Activated CD4-positive, alpha-beta T cell treated with anti-CD3 and anti-CD28 coated beads for 36 hours (primary cell): ENCODE measurements at regions not wholly inside any gene's neighbourhood (a gene's known extent, or its start where the extent isn't known, plus 50 kb on each side); places are given as distances from the start of the nearest gene placed in this dataset.
"Not testable (repeated sequence)": the region's sequence is repeated elsewhere in the genome, so short reads cannot be mapped to it uniquely, and the experiment has no call there.

ENCODE experiments used
- ATAC-seq: fragments of 200-7000 bp; cut with Tn5 transposase; one replicate; pipeline ENCODE4 v1.10.0; 2021; ENCODE audit warnings: mild to moderate bottlenecking, moderate library complexity
- CTCF ChIA-PET: fragments of 350-600 bp; sonication (Branson Sonifier 250); formaldehyde crosslinking; loops from one replicate; lab custom pipeline; 2021; ENCODE audit warnings: antibody characterized with exemption; lab: Charles Lee
- POLR2A ChIA-PET: fragments of 350-600 bp; sonication (Branson Sonifier 250); formaldehyde crosslinking; loops from one replicate; lab custom pipeline; 2021; ENCODE audit warnings: antibody characterized with exemption, inconsistent platforms; lab: Charles Lee
- DNase-seq: peaks from one replicate; pipeline ENCODE4 v3.0.0-alpha.2; 2020
- H3K27ac Mint-ChIP-seq: one replicate; pipeline ENCODE4 v1.8.0; 2021; ENCODE audit warnings: mixed read lengths
- H3K27me3 Mint-ChIP-seq: one replicate; pipeline ENCODE4 v1.8.0; 2021; ENCODE audit warnings: mixed read lengths
- H3K36me3 Mint-ChIP-seq: one replicate; pipeline ENCODE4 v1.8.0; 2021; ENCODE audit warnings: low read depth, mixed read lengths
- H3K4me1 Mint-ChIP-seq: one replicate; pipeline ENCODE4 v1.8.0; 2021; ENCODE audit warnings: mixed read lengths
- H3K4me3 Mint-ChIP-seq: one replicate; pipeline ENCODE4 v1.8.0; 2021; ENCODE audit warnings: mild to moderate bottlenecking, moderate library complexity, mixed read lengths
- H3K9me3 Mint-ChIP-seq: one replicate; pipeline ENCODE4 v1.8.0; 2021; ENCODE audit warnings: low read depth, mixed read lengths
- intact Hi-C, 2 experiments: fragments of 100-400 bp; cut with DNase I in 1 of 2; cut with micrococcal nuclease in 1 of 2; formaldehyde crosslinking; loops; one replicate each; pipeline versions ENCODE4 v1.14.2 to v1.15.1; 2022 to 2024; cut with DNase I, micrococcal nuclease

DNA sequence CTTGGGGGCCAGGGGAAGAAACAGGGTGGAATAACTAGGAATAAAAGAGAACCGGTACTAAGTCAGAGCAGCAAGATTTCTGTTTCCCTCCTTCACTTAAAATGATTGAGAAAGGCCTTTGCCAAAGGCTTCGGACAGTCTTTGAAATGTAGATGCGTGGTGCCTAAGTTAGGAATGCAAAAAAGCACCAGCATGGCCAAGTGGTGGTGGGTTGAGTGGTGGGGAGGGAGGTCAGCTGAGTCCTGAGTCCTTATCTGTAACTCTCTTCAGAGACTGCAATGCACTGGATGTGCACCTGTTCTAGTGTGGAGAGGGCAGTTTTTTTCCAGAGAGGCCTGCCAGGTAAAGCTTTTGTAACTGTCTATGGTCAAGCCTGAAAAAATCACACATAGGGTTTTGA lies 919.9 kb downstream of the FSCB start:
- Mint-ChIP-seq H3K27ac (no peak overlapping the region), H3K4me3 (no peak overlapping the region), H3K9me3 (peaks cover 4% of the 10 kb centered on the region), H3K27me3 (no peaks in the 10 kb centered on the region), H3K4me1 (no peaks in the 10 kb centered on the region), H3K36me3 (no peaks in the 10 kb centered on the region)
- DNase-seq (no peak), ATAC-seq (no peak)
- CTCF ChIA-PET = no interaction called here
- POLR2A ChIA-PET = no interaction called here
- intact Hi-C loops = no loop called here

DNA sequence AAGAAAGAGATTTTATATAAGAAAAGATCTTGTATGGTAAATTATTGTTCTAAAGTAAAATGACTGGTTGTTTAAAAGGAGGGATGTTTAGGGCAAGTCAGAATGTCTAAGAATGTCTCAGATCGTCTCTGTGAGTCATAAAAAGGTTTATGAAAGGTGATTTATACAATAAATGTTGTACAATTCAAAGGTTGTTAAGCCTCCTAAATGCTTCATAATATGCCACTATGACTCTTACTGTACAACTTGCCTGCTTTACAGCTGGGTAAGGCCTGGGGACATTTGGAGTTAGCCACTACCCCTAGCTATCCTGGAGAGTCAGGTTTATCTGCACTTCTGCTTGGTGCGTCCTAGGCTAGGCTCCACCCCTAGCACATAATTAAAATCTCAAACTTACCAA lies 927.4 kb downstream of the FSCB start:
- H3K9me3 Mint-ChIP-seq = peaks cover 15% of the 10 kb centered on the region
- H3K36me3 Mint-ChIP-seq = no peaks in the 10 kb centered on the region
- H3K27ac Mint-ChIP-seq = no peak overlapping the region
- ATAC-seq = no peak
- H3K27me3 Mint-ChIP-seq = no peaks in the 10 kb centered on the region
- H3K4me3 Mint-ChIP-seq = no peak overlapping the region
- DNase-seq = no peak
- intact Hi-C loops = no loop called here
- ChIA-PET CTCF (no interaction called here), POLR2A (no interaction called here)
- H3K4me1 Mint-ChIP-seq = no peaks in the 10 kb centered on the region

DNA sequence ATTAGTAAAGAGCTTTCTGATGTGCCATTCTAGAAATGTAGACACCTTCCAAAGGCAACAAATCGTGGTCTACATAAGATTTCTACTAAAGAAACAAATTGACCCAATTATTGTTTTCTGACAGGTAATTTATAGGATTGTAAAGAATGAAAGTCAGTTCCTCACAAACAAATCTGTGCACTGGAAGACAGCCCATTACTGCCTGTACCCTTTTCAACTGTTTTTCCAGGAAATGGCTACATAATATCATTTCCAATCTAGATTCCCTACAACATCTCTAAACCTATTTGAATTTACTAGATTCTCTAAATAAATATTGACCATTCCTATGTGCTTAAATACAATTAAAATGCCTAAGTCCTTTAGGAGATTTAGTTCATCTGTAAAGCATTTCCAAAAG lies 939.1 kb downstream of the FSCB start:
- Mint-ChIP-seq H3K27ac (no peak overlapping the region), H3K9me3 (peaks cover 2% of the 10 kb centered on the region), H3K4me1 (no peaks in the 10 kb centered on the region), H3K36me3 (no peaks in the 10 kb centered on the region), H3K27me3 (no peaks in the 10 kb centered on the region), H3K4me3 (no peak overlapping the region)
- intact Hi-C loops = no loop called here
- ATAC-seq (no peak), DNase-seq (no peak)
- POLR2A ChIA-PET = no interaction called here
- CTCF ChIA-PET = no interaction called here

DNA sequence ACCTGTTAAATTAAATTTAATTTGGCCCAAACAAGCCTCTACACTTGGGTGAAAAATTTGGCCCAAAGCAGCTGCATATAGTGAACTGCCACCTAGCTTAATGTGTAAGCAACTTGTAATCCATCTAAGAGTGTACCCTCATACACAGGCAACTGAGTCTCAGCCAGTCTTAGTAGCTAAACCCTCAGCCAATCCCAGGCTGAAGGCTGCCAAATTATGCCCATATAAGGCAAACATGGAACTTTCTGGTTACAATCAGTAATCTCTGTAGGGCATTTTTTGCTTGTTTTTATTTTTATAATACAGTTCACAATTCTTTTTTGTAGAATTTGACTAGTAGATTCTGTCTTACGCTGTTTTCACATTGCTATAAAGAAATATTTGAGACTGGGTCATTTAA lies 958.7 kb downstream of the FSCB start:
- Mint-ChIP-seq H3K36me3 (no peaks in the 10 kb centered on the region), H3K4me3 (no peak overlapping the region), H3K27ac (no peak overlapping the region), H3K9me3 (peaks cover 2% of the 10 kb centered on the region), H3K27me3 (no peaks in the 10 kb centered on the region), H3K4me1 (no peaks in the 10 kb centered on the region)
- intact Hi-C loops = no loop called here
- no peak for ATAC-seq
- no peak for DNase-seq
- POLR2A ChIA-PET = no interaction called here
- CTCF ChIA-PET = no interaction called here

DNA sequence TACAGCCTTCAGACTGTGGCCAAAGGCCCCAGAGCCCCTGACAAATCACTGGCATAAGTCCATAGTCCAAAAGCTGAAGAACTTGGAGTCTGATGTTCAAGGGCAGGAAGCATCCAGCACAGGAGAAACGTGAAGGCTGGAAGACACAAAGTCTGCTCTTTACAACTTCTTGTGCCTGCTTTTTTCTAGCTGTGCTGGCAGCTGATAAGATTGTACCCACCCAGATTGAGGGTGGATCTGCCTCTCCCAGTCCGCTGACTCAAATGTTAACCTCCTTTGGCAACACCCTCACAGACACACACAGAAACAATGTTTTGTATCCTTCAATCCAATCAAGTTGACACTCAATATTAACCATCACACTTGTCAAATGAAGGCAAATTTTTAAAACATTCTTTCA lies 959.5 kb downstream of the FSCB start:
- intact Hi-C loops, DNase-seq, POLR2A ChIA-PET, H3K4me3 Mint-ChIP-seq, H3K36me3 Mint-ChIP-seq, H3K27ac Mint-ChIP-seq, H3K9me3 Mint-ChIP-seq, CTCF ChIA-PET, H3K27me3 Mint-ChIP-seq, ATAC-seq, H3K4me1 Mint-ChIP-seq: not testable (repeated sequence)

DNA sequence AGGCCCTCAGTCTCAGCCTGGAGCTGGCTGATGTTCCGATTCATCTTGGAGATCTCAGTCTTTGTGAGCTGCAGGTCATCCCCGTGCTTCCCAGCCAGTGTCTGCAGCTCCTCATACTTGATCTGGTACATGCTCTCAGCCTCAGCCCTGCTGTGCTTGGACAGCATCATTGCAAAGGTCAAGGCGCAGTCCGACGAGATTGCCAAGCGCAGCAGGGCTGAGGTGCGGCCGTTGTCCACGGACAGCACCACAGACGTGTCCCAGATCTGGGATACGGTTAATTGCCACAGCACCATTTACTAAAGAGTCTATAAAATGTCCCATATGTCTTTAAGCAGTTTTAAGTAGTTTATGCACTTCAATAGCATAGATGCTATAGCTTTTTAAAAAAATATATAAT lies 965.7 kb downstream of the FSCB start:
- no peak for DNase-seq
- ChIA-PET CTCF (interaction anchor here (0.7 kb wide), 1 partner anchor 16 kb away, joined by 3 read pairs; no protein-coding TSS in a partner anchor), POLR2A (no interaction called here)
- no peaks in the 10 kb centered on the region for H3K27me3 Mint-ChIP-seq
- ATAC-seq = no peak
- H3K4me3 Mint-ChIP-seq = no peak overlapping the region
- H3K36me3 Mint-ChIP-seq = no peaks in the 10 kb centered on the region
- intact Hi-C loops = no loop called here
- no peaks in the 10 kb centered on the region for H3K4me1 Mint-ChIP-seq
- H3K9me3 Mint-ChIP-seq = peaks cover 9% of the 10 kb centered on the region
- no peak overlapping the region for H3K27ac Mint-ChIP-seq

DNA sequence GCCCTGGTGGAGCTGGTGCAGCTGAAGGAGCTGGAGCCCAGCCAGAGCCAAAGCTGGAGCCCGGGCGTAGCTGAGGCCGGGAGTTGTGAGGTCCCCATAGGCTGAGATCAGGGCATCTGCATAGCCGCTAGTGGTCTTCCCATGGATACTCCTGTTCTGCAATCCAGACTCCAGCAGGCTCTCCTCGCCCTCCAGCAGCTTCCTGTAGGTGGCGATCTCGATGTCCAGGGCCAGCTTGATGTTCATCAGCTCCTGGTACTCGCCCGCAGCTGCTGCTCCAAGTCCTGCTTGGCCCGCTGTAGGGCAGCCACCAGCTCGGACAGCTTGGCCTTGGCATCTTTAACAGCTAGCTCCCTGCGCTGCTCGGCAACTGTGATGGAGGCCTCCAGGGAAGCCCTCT lies 966.1 kb downstream of the FSCB start:
- Mint-ChIP-seq H3K36me3 (no peaks in the 10 kb centered on the region), H3K27ac (no peak overlapping the region), H3K27me3 (no peaks in the 10 kb centered on the region), H3K4me1 (no peaks in the 10 kb centered on the region), H3K4me3 (no peak overlapping the region), H3K9me3 (peaks cover 9% of the 10 kb centered on the region)
- ATAC-seq (no peak), DNase-seq (no peak)
- CTCF ChIA-PET = interaction anchor here (0.7 kb wide), 1 partner anchor 15 kb away, joined by 3 read pairs; no protein-coding TSS in a partner anchor
- intact Hi-C loops = no loop called here
- POLR2A ChIA-PET = no interaction called here

DNA sequence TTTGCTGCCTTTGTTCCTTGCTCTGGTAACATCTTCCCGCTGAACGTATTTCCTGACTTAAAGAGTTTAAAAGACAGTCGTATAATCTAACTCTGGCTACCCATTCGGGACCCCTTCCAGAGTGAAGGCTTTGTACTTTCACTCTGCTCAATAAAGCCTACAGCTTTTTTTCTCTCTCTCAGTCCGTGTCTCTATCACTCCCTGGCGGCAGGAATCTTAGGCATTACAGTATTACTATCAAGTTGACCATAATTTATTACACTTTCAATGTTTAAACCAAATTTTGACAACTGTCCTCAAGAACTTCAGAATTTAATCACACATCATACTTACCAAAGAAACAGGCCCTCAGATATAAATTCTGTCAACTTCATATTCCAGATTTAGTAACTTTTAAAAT lies 967.9 kb downstream of the FSCB start:
- H3K36me3 Mint-ChIP-seq = no peaks in the 10 kb centered on the region
- no peak overlapping the region for H3K4me3 Mint-ChIP-seq
- CTCF ChIA-PET = no interaction called here
- DNase-seq (no peak), ATAC-seq (no peak)
- H3K4me1 Mint-ChIP-seq = no peaks in the 10 kb centered on the region
- intact Hi-C loops = no loop called here
- no peak overlapping the region for H3K27ac Mint-ChIP-seq
- peaks cover 15% of the 10 kb centered on the region for H3K9me3 Mint-ChIP-seq
- no peaks in the 10 kb centered on the region for H3K27me3 Mint-ChIP-seq
- POLR2A ChIA-PET = no interaction called here

DNA sequence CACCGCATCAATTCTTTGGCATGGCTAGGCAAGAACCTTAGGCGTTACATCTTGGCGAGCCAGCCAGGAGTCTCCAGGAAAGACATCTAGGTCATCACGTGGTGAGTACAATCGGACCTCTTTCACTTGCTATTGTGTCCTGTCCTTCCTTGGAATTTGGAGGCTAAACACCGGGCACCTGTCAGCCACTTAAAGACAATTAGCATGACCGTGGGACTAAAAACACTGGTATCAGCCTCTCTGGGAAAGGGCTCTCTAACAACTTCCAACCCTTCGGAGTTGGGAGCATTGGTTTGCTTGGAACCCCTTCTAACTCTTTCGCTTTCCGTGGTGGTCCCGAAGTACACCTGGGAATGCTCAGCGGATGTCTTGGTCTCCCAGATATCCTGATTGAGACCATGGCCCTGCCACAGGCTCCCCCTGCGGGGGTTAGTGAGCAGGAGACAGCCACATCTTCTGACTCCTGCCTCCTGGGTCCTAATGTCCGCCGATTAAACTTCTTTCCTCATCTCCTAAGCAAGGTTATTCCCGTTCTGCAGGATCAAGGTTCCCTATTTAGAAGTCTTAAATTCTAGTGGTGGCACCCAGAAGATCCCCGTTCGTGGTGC lies 971.7 kb downstream of the FSCB start:
- Mint-ChIP-seq H3K27me3 (no peaks in the 10 kb centered on the region), H3K27ac (no peak overlapping the region), H3K9me3 (peaks cover 17% of the 10 kb centered on the region), H3K4me1 (no peaks in the 10 kb centered on the region), H3K4me3 (no peak overlapping the region), H3K36me3 (no peaks in the 10 kb centered on the region)
- intact Hi-C loops = no loop called here
- CTCF ChIA-PET = no interaction called here
- DNase-seq (no peak), ATAC-seq (no peak)
- POLR2A ChIA-PET = no interaction called here

DNA sequence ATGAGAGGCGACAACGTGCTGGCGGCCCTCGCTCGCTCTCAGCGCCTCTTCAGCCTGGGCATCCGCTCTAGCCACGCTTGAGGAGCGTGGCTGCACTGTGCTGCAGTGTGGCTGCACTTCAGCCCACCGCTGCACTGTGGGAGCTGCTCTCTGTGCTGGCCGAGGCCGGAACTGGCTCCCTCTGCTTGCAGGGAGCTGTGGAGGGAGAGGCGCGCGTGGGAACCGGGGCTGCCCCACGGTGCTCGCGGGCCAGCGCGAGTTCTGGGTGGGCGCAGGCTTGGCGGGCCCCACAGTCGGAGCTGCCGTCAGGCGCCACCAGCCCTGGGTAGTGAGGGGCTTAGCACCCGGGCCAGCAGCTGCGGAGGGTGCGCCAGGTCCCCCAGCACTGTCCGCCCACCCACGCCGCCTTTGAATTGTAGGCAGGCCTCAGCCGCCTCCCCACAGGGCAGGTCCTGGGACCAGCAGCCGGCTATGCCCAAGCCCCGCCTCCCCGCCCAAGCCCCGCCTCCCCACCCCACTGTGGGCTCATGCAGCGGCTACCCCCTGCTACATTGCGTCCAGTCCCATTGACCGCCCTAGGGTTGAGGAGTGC lies 974.2 kb downstream of the FSCB start:
- DNase-seq (no peak), ATAC-seq (no peak)
- Mint-ChIP-seq H3K36me3 (no peaks in the 10 kb centered on the region), H3K4me1 (no peaks in the 10 kb centered on the region), H3K27ac (no peak overlapping the region), H3K9me3 (peaks cover 12% of the 10 kb centered on the region), H3K4me3 (no peak overlapping the region), H3K27me3 (no peaks in the 10 kb centered on the region)
- intact Hi-C loops = no loop called here
- POLR2A ChIA-PET = no interaction called here
- CTCF ChIA-PET = no interaction called here

DNA sequence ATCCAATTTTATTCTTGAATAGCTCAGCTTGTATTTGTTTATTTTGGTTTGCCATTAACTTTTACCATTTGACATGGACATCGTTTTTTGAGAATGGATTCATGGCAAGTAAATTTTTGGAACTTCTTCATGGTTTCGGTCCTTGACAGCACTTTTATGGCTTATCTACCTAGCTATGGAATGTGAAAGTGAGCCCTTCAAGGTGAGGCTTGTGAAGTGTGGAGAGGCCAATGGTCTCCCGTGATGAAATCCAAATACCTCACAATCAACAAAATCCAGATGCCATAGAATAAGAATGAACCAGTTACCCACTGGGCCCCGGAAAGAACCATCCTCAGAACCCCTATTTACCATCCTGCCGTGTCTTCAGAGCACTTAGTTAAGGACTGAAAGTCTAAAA lies 978.8 kb downstream of the FSCB start:
- intact Hi-C loops = no loop called here
- Mint-ChIP-seq H3K4me1 (no peaks in the 10 kb centered on the region), H3K36me3 (no peaks in the 10 kb centered on the region), H3K4me3 (no peak overlapping the region), H3K27ac (no peak overlapping the region), H3K27me3 (no peaks in the 10 kb centered on the region), H3K9me3 (no peaks in the 10 kb centered on the region)
- ATAC-seq (no peak), DNase-seq (no peak)
- CTCF ChIA-PET = interaction anchor here (0.5 kb wide), 1 partner anchor 64 kb away, joined by 3 read pairs; no protein-coding TSS in a partner anchor
- POLR2A ChIA-PET = no interaction called here

DNA sequence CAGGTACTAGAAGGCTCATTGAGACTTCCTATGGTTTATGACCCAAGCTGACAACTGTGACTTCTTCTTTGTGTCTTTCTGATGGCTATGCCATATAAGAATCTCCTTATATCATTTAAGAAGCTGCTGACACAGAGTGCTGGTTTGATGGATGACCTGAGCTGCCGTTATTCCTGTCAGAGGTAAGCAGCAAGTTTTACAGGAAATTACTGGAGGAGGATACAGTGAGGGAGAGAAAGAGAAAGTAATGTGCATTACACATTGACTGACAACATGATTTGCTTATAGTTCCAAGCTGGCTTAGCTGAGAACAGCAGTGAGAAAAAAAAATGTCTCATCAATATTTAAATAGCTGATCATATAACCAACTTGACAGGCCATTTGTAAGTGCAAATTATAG lies 981.4 kb downstream of the FSCB start:
- intact Hi-C loops = no loop called here

More for the DNA sequence above, 981.4 kb downstream of the FSCB start:
- no peak for ATAC-seq
- no peak overlapping the region for H3K4me3 Mint-ChIP-seq
- H3K9me3 Mint-ChIP-seq = peaks cover 2% of the 10 kb centered on the region
- no peak for DNase-seq
- ChIA-PET POLR2A (no interaction called here), CTCF (interaction anchor here (0.6 kb wide), 1 partner anchor 16 kb away, joined by 3 read pairs; no protein-coding TSS in a partner anchor)
- no peak overlapping the region for H3K27ac Mint-ChIP-seq
- no peaks in the 10 kb centered on the region for H3K4me1 Mint-ChIP-seq
- no peaks in the 10 kb centered on the region for H3K27me3 Mint-ChIP-seq
- H3K36me3 Mint-ChIP-seq = no peaks in the 10 kb centered on the region
